Vagina (tissue), 2 donors: ENCODE measurements at regions not wholly inside any gene's neighbourhood (a gene's known extent, or its start where the extent isn't known, plus 50 kb on each side); places are given as distances from the start of the nearest gene placed in this dataset.
"Not testable (repeated sequence)": the region's sequence is repeated elsewhere in the genome, so short reads cannot be mapped to it uniquely, and the experiment has no call there.

ENCODE experiments used
- DNase-seq, 2 donors: peaks; one replicate each; pipeline ENCODE4 v3.0.0-alpha.2; 2017; ENCODE audit errors: extremely low spot score in 2 of 2
- H3K27ac ChIP-seq: fragments of 200-600 bp; sonication (generic); one replicate; pipeline ENCODE4 v1.5.1; 2019
- H3K27me3 ChIP-seq: fragments of 200-600 bp; sonication (generic); one replicate; pipeline ENCODE4 v1.5.1; 2019
- H3K36me3 ChIP-seq, 2 donors: fragments of 200-600 bp; sonication (generic); one replicate each; pipeline ENCODE4 v1.5.1; 2017 to 2019
- H3K4me1 ChIP-seq: fragments of 200-600 bp; sonication (generic); one replicate; pipeline ENCODE4 v1.5.1; 2019
- H3K4me3 ChIP-seq, 2 donors: fragments of 200-600 bp; sonication (generic); 1 replicate in 1 of 2; 2 replicates in 1 of 2; pipeline ENCODE4 v1.5.1; 2016 to 2019
- H3K9me3 ChIP-seq: fragments of 200-600 bp; sonication (generic); one replicate; pipeline ENCODE4 v1.5.1; 2019
- POLR2A ChIP-seq, 2 donors: fragments of 450-650 bp; IDR thresholded peaks; one replicate each; pipeline ENCODE4 v1.6.1; 2017; ENCODE audit warnings: antibody characterized with exemption in 2 of 2, mild to moderate bottlenecking in 2 of 2, moderate library complexity in 2 of 2
- POLR2AphosphoS5 ChIP-seq, 2 donors: sonication (generic); formaldehyde crosslinking; IDR thresholded peaks; one replicate each; pipeline ENCODE4 v1.9.0; 2017; ENCODE audit warnings: antibody characterized with exemption in 2 of 2, mild to moderate bottlenecking in 2 of 2, low read depth in 1 of 2; ENCODE audit not compliant: insufficient read depth in 1 of 2
- intact Hi-C: fragments of 100-400 bp; cut with DNase I; formaldehyde crosslinking; loops from one replicate; pipeline ENCODE4 v1.15.1; 2023
- TF ChIP-seq, protein P1 (sequence below), 3 experiments: fragments of 450-650 bp in 2 of 3; fragments of 200-600 bp in 1 of 3; sonication (generic) in 1 of 3; IDR thresholded peaks; one replicate each; pipeline ENCODE4 v1.5.1; 2017 to 2019; ENCODE audit warnings: antibody characterized with exemption in 3 of 3, mild to moderate bottlenecking in 2 of 3, moderate library complexity in 2 of 3

DNA sequence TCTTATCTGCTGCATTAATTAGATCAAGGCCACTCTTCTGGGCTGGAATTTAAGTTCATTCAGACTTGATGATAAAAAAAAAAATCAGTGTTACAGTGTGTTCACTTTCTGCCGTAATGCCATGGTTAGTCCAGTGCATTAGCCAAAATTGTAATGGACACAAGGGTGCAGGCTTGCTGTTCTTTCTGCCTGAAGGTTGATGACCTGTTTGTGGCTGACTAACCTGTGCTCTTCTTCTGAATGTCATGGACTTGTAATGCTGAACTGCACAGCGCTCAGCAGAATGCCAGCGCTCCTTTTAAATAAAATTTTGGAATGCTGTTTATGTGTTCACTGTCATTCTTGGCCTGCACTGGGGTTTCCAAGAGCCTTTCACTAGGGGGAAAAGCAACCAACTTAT, 323.2 kb downstream of the ZNF248 start:
- no peaks in the 10 kb centered on the region for H3K36me3 ChIP-seq
- intact Hi-C loops = loop anchor here (5.0 kb wide), 1 partner anchor 617 kb away; no protein-coding TSS in a partner anchor
- H3K27ac ChIP-seq = no peak overlapping the region
- no peaks in the 10 kb centered on the region for H3K27me3 ChIP-seq
- TF ChIP-seq POLR2AphosphoS5 (IDR thresholded peaks at IDR 0.05; ENCODE audit: insufficient read depth in 1 of 2, low read depth in 1 of 2) = no peak
- TF ChIP-seq POLR2A (IDR thresholded peaks at IDR 0.05) = no peak
- TF ChIP-seq, protein P1, sequence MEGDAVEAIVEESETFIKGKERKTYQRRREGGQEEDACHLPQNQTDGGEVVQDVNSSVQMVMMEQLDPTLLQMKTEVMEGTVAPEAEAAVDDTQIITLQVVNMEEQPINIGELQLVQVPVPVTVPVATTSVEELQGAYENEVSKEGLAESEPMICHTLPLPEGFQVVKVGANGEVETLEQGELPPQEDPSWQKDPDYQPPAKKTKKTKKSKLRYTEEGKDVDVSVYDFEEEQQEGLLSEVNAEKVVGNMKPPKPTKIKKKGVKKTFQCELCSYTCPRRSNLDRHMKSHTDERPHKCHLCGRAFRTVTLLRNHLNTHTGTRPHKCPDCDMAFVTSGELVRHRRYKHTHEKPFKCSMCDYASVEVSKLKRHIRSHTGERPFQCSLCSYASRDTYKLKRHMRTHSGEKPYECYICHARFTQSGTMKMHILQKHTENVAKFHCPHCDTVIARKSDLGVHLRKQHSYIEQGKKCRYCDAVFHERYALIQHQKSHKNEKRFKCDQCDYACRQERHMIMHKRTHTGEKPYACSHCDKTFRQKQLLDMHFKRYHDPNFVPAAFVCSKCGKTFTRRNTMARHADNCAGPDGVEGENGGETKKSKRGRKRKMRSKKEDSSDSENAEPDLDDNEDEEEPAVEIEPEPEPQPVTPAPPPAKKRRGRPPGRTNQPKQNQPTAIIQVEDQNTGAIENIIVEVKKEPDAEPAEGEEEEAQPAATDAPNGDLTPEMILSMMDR (IDR thresholded peaks at IDR 0.05) = no peak
- H3K4me3 ChIP-seq = no peak overlapping the region
- no peaks in the 10 kb centered on the region for H3K9me3 ChIP-seq
- DNase-seq = no peak
- H3K4me1 ChIP-seq = no peaks in the 10 kb centered on the region

- H3K27me3 ChIP-seq, H3K9me3 ChIP-seq, H3K27ac ChIP-seq, intact Hi-C loops, H3K4me1 ChIP-seq, H3K36me3 ChIP-seq, DNase-seq, H3K4me3 ChIP-seq: not testable (repeated sequence)
These were observed 332.0 kb downstream of the ZNF248 start for GRCh38 chr10:37525410-37525809.

- Histone ChIP-seq H3K27me3 (no peaks in the 10 kb centered on the region), H3K27ac (no peak overlapping the region), H3K36me3 (no peaks in the 10 kb centered on the region), H3K4me3 (no peak overlapping the region), H3K9me3 (peaks cover 4% of the 10 kb centered on the region), H3K4me1 (no peaks in the 10 kb centered on the region)
- intact Hi-C loops = no loop called here
- TF ChIP-seq, protein P1 (IDR thresholded peaks at IDR 0.05) = no peak
- TF ChIP-seq POLR2A (IDR thresholded peaks at IDR 0.05) = no peak
- TF ChIP-seq POLR2AphosphoS5 (IDR thresholded peaks at IDR 0.05; ENCODE audit: insufficient read depth in 1 of 2, low read depth in 1 of 2) = no peak
- no peak for DNase-seq
These were observed 336.9 kb downstream of the ZNF248 start for GRCh38 chr10:37520488-37520887.

GRCh38 chr10:37510520-37510919, 346.9 kb downstream of the ZNF248 start:
- H3K4me1 ChIP-seq, H3K36me3 ChIP-seq, H3K4me3 ChIP-seq, H3K27ac ChIP-seq, DNase-seq, H3K9me3 ChIP-seq, H3K27me3 ChIP-seq, intact Hi-C loops: not testable (repeated sequence)

DNA sequence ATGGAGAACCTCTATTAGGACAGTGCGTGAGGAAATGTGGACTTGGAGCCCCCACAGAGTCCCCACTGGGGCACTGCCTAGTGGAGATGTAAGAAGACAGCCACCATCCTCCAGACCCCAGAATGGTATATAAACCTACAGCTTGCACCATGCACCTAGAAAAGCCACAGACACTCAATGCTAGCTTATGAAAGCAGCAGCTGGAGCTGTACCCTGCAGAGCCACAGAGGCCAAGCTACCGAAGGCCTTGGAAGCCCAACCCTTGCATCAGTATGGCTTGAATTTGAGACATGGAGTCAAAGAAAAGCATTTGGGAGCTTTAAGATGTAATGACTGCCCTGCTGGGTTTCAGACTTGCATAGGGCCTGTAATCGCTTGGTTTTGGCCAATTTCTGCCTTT, 361.3 kb downstream of the ZNF248 start:
- no peak for DNase-seq
- Histone ChIP-seq H3K4me1 (no peaks in the 10 kb centered on the region), H3K36me3 (no peaks in the 10 kb centered on the region), H3K27me3 (no peaks in the 10 kb centered on the region), H3K27ac (no peak overlapping the region), H3K9me3 (no peaks in the 10 kb centered on the region), H3K4me3 (no peak overlapping the region)
- intact Hi-C loops = no loop called here
- TF ChIP-seq, protein P1 (IDR thresholded peaks at IDR 0.05) = no peak
- no peak for TF ChIP-seq POLR2AphosphoS5 (IDR thresholded peaks at IDR 0.05; ENCODE audit: insufficient read depth in 1 of 2, low read depth in 1 of 2)

DNA sequence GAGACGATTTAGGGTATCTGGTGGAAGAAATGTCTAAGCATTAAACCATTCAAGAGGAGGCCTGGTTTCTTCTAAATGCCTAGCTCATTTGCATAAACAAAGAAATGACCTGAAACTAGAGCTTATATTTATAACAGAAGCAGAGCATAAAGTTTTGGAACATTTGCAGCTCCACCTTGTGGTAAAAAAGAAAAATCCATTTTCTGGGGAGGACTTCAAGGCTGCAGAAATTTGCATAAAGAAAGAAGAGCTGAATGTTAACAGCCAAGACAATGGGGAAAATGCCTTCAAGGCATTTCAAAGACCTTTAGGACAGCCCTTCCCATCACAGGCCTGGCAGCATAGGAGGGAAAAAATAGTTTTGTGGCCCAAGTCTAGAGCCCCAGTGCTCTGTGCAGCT, 362.0 kb downstream of the ZNF248 start:
- TF ChIP-seq, protein P1 (IDR thresholded peaks at IDR 0.05) = no peak
- TF ChIP-seq POLR2A (IDR thresholded peaks at IDR 0.05) (no peak), POLR2AphosphoS5 (IDR thresholded peaks at IDR 0.05; ENCODE audit: insufficient read depth in 1 of 2, low read depth in 1 of 2) (no peak)
- no peaks in the 10 kb centered on the region for H3K36me3 ChIP-seq
- no peak for DNase-seq
- intact Hi-C loops = no loop called here
- H3K27me3 ChIP-seq = no peaks in the 10 kb centered on the region
- no peaks in the 10 kb centered on the region for H3K9me3 ChIP-seq
- no peaks in the 10 kb centered on the region for H3K4me1 ChIP-seq
- H3K4me3 ChIP-seq = no peak overlapping the region
- H3K27ac ChIP-seq = no peak overlapping the region

DNA sequence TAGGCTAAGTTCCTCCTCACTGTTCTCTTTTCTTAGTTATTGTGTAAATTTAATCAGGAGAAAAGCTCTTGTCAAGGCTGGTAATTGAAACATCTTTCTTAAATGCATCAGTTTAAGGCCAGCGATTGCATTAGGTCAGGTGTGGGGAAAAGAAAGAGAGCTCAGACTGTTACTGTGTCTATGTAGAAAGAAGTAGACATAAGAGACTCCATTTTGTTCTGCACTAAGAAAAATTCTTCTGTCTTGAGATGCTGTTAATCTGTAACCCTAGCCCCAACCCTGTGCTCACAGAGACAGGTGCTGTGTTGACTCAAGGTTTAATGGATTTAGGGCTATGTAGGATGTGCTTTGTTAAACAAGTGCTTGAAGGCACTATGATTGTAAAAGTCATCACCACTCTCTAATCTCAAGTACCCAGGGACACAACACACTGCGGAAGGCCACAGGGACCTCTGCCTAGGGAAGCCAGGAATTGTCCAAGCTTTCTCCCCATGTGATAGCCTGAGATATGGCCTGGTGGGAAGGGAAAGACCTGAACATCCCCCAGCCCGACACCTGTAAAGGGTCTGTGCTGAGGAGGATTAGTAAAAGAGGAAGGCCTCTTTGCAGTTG, 364.1 kb downstream of the ZNF248 start:
- DNase-seq, H3K27ac ChIP-seq, H3K4me3 ChIP-seq, H3K9me3 ChIP-seq, H3K4me1 ChIP-seq, H3K36me3 ChIP-seq, H3K27me3 ChIP-seq, intact Hi-C loops: not testable (repeated sequence)
